ENCODE measurements at regions not wholly inside any gene's neighbourhood (a gene's known extent, or its start where the extent isn't known, plus 50 kb on each side); places are given as distances from the start of the nearest gene placed in this dataset.

GRCh38 chr12:72144553-72144952 lies 127.6 kb upstream of the TRHDE start (continued):
- TF ChIP-seq ZNF281 (CRISPR knock-in tag; IDR thresholded peaks at IDR 0.05; ENCODE audit: borderline replicate concordance) (no peak), EP300 (IDR thresholded peaks at IDR 0.05; ENCODE audit: low read depth in 2 of 2, low read length in 2 of 2) (no peak), EP300 (CRISPR knock-in tag; IDR thresholded peaks at IDR 0.05; ENCODE audit: borderline replicate concordance) (no peak), NFKB2 (CRISPR knock-in tag; IDR thresholded peaks at IDR 0.05; ENCODE audit: borderline replicate concordance) (no peak), ZFP82 (CRISPR knock-in tag; IDR thresholded peaks at IDR 0.05; ENCODE audit: borderline replicate concordance) (no peak), ATF5 (CRISPR knock-in tag; IDR thresholded peaks at IDR 0.05; ENCODE audit: low read depth) (no peak), KIAA2018 (CRISPR knock-in tag; IDR thresholded peaks at IDR 0.05; ENCODE audit: borderline replicate concordance) (no peak), NR2F1 (CRISPR knock-in tag; IDR thresholded peaks at IDR 0.05) (no peak)

All from HepG2 (cell line).